Stimulated activated CD4-positive, alpha-beta T cell treated with anti-CD3 and anti-CD28 coated beads, TNF-alpha, amount 100 ng/mL, for 24 hours (primary cell): ENCODE measurements at regions not wholly inside any gene's neighbourhood (a gene's known extent, or its start where the extent isn't known, plus 50 kb on each side); places are given as distances from the start of the nearest gene placed in this dataset.

ENCODE experiments used
- DNase-seq, 3 experiments: peaks; one replicate each; pipeline ENCODE4 v3.0.0-alpha.2; 2020; ENCODE audit warnings: low read depth in 3 of 3

GRCh38 chr5:34586117-34586885 lies 69.8 kb upstream of the RAI14 start:
- no peak for DNase-seq

GRCh38 chr5:34587355-34588241 lies 68.5 kb upstream of the RAI14 start:
- DNase-seq = no peak

- no peak for DNase-seq
Measured at GRCh38 chr5:34589832-34590231, 66.3 kb upstream of the RAI14 start.

DNA sequence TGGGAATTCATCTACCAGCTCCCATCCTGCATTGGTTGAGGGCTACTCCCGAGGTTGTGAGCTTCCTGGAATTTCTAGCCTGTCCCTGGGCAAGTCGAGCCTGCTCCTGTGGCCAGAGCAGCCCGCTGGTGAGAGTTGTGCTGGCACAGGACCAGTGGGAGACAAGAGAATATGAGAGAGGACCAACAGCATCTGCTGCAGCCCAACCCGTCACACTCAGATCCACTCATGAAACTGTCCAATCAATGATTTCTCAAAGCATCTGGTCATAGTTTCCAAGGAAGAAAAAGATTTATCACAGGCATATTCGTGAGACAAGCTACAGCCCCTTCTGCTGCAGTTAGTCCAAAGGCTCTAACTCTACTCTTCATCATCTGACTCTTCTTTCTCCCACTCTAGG lies 64.4 kb upstream of the RAI14 start:
- DNase-seq = no peak

- no peak for DNase-seq
Measured at GRCh38 chr5:34597034-34598027, 58.8 kb upstream of the RAI14 start.

DNA sequence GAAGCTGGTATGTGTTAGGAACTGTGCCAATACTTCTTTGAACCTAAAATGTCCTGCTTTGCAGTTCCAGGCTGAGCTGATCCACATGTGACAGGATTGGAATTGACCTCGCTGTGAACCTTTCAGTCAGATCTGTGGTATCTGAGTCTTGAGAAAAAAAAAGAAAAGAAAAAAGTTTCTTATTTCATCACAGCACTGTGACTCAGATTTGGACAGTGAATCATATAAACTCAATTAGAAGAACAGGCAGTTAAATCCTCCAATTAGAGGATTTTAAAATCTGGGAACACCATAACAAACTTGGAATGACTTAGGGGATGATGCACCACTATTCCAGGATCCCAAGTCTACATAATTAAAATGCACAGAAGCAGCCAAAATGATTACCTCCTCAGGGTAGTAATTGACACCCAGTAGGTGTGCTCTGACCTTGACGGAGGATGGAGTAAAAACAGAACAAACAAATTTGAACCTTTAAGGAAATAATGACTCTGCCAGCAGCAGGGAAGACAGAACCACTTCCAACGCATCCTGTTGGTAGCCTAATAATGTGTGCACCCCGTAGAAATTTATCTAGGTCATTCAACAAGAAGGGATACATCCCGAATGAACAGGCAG lies 57.8 kb upstream of the RAI14 start:
- DNase-seq = no peak

GRCh38 chr5:34599471-34600117 lies 56.5 kb upstream of the RAI14 start:
- DNase-seq = no peak

GRCh38 chr5:34600118-34600493 lies 56.0 kb upstream of the RAI14 start:
- DNase-seq = no peak

- DNase-seq = no peak
Measured at GRCh38 chr5:34603378-34603777, 52.8 kb upstream of the RAI14 start.

DNA sequence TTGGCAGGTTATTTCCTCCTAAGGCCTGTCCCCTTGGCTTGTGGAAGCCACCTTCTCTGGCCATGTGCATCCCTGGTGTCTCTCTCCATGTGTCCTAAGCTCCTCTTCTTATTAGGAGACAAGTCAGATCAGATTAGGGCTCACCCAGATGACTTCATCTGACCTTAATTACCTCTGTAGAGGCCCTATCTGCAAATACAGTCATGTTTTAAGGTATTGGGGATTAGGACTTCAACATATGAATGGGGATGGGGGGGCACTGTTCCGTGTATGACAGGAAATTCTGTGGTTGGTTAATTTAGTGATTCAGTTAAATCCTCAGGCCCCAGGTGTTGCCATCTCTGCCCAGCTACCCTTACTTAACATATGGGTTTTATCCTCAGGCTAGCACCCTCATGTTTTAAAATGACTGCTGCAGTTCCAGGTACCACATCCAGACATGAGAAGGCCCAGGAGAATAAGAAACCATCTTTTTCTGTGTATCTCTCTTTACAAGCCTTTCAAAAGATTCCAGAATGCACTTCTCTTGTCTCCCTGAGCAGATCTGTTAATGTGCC lies 51.9 kb upstream of the RAI14 start:
- DNase-seq = no peak

DNA sequence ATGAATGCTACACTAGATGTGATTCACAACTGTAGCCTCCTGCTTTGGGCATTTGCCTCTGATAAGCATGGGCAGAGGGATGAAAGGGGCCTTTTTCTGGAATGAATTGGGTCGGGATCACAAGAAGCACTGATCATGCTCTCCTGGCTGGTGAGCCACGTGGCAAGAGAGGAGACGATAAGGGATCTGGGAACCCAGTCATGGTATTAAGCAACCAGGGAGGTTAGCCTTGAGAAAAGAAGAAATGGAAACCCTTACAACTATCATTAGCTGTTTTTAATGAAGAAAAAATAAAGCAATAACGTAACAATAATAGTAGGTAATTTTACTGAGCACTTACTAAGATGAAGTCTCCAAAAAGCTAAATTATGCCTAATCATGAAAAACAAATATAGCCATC lies 50.0 kb upstream of the RAI14 start:
- DNase-seq = no peak
